SHP77 (cell line): ENCODE measurements at regions not wholly inside any gene's neighbourhood (a gene's known extent, or its start where the extent isn't known, plus 50 kb on each side); places are given as distances from the start of the nearest gene placed in this dataset.

Experiments used
- DNase-seq, 2 experiments: peaks; one replicate each; lab custom pipeline; 2025; lab: John Stamatoyannopoulos, UW

DNA sequence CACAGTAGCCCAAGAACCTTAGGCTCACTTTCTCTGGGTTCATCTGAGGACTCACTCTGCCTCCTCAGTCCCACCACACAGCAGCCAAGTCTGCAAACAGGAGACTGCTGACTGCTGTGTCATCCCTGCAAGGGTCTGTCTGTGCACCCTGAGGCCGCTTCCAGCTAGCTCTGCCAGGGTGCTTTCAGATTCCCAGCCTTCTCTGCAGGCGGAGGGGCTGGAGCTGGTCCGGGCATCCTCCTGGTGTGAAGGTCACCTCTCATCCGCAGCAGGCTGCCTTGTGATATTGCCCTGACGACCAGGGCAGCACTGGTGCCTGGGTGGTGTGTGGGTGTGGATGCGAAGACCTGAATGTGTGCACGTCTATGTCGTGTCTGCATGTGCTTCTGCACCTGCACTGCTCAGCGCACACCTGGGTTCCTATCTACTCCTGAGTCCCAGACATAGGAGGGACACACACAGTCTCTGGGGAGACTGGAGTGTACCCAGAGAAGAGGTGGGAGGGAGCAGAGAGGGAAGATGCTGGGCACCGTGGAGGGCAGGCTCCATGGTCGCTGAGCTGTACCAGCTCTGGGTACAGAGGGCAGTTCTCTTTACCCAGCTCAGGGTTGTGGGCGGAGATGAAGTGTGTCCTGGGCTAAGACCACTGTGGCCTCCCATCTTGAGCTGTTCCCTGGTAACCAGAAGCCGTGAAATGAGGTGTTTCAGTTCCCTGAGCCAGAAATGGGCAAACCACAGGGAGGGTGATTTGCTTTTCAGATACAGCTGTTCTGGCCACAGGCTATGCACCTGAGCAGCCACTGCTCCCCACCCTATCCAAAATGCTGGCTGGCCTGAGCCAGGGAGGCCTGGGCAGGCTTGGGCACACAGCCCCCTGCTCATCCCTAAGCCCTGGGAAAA is 160.9 kb upstream of the CSF3R start:
- DNase-seq: no peak

GRCh38 chr1:36642802-36643201 is 160.1 kb upstream of the CSF3R start:
- no peak for DNase-seq

GRCh38 chr1:36641776-36642175 is 159.1 kb upstream of the CSF3R start:
- no peak for DNase-seq

DNA sequence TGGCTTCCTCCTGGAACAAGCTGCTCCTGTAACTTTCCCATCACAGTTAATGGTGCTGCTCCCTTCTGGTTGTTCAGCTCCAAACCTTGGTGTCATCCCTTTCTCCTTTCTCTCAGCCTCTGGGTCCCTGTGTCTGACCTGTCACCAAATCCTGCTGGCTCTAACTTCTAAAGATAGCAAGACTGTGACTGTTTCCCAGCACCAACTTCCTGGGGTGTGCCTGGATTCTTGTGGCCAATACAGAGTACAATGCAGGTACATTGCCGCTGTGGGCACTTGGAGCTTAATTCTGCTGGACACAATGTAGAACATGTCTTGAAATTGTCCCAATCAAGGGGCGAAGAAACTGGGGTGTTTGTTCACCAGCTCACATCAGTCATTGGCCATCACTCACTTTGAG is 156.7 kb upstream of the CSF3R start:
- DNase-seq: no peak

DNA sequence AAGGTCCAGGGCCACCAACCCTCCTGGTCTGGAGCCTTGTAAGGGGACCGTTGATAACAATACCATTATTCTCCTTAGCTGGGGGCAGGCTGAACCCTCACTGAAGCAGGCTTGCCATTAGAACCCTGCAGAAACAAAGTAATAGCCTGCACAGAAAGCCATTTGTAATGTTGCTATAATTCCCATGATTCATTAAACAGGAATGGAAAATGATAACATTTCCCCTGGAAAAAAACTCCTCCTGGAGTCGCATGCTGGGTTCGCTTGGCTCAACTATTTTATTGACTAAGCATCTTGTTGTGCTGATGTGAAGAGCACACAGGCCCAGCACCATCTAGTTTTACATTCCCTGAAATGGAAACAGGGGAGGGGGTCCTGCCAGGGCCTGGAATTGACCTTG is 155.6 kb upstream of the CSF3R start:
- no peak for DNase-seq

DNA sequence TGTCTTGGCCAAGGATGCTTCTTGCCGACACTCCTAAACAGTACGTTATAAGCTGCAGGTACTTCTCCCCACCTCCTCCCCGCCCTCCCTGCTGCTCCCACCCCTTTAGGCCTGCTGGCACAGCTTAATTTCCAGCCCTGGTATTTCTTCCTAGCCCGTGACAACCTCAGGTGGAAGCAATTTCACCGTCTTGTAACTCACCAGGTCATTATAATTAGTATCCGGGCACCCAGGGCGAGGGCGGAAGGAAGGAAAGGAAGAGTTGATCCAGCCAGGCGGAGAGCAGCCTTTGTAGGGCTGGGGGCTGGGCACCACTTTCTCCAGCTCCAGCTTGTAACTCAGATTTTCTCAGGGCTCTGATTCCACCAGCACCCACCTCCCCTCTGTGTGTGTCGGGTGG is 153.5 kb upstream of the CSF3R start:
- DNase-seq: no peak

- no peak for DNase-seq
Observed at GRCh38 chr1:36635284-36635683, 152.6 kb upstream of the CSF3R start.

GRCh38 chr1:36628804-36629203 is 146.1 kb upstream of the CSF3R start:
- no peak for DNase-seq

DNA sequence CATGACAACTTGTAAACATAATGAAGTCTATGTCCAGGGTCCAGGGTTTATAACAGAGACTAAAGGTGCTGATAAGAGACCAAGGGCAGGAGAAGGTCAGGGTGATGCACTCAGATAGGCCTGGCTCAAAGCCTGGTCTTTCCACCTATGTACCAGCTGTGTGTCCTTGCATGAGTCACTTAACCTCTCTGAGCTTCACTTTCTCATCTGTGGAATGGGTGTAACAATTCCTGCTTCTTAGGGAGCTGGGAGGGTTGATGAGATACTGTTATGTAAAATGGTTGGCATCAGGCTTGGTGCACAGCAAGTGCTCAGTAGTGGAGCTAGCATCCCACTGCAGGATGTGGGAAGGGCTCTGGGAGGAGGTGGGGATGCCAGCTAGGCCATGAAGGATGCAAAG is 143.7 kb upstream of the CSF3R start:
- DNase-seq: no peak

DNA sequence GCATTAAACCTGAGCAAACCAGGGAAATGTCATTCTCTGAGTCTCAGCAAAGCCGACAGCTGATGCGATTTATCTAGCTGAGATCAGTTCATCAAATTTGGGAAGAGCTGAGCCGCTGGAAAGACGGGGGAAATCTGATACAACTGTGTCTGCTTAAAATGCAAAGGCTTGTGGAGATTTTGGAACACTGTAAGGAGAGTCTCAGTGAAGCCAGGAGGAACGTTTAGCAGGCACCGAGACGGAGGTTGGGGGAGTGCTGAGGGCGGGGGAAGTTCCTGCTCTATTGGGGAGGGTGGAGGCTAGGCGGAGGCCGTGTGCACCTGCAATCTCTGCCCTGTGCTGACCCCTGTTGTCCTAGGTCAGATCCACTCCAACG is 143.2 kb upstream of the CSF3R start:
- no peak for DNase-seq

DNA sequence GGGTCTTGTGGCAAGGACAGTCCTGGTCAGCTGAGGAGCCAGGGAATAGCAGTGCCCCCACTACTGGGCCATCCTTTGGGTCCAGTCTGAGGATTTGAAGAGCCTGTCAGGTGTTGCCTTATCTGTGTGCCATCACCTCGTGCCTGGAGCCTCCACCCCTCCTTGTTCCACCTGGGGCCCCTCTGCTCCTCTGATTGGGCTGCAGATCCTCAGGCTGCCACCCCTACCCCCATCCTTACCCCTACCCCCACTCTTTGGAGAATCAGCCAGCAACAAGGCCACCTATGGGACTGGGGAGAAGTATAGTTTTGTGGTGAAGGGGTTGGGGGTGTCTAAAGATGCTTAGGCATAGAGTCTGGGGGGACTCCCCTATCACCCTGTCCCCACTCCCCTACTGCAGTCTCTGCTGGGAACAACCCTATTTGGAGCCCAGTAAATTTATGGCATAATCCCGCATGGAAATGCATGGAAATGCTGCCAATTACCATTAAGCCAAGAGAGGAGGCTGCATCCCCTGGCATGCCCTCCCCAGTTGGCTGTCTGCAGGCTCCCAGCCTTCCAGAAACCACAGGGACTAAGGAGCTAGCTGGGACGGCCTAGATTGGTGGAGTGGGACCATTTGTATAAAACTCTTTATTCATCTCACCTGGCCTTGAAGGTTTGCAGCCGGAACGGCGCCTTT is 142.7 kb upstream of the CSF3R start:
- no peak for DNase-seq

GRCh38 chr1:36624466-36624865 is 141.8 kb upstream of the CSF3R start:
- no peak for DNase-seq

DNA sequence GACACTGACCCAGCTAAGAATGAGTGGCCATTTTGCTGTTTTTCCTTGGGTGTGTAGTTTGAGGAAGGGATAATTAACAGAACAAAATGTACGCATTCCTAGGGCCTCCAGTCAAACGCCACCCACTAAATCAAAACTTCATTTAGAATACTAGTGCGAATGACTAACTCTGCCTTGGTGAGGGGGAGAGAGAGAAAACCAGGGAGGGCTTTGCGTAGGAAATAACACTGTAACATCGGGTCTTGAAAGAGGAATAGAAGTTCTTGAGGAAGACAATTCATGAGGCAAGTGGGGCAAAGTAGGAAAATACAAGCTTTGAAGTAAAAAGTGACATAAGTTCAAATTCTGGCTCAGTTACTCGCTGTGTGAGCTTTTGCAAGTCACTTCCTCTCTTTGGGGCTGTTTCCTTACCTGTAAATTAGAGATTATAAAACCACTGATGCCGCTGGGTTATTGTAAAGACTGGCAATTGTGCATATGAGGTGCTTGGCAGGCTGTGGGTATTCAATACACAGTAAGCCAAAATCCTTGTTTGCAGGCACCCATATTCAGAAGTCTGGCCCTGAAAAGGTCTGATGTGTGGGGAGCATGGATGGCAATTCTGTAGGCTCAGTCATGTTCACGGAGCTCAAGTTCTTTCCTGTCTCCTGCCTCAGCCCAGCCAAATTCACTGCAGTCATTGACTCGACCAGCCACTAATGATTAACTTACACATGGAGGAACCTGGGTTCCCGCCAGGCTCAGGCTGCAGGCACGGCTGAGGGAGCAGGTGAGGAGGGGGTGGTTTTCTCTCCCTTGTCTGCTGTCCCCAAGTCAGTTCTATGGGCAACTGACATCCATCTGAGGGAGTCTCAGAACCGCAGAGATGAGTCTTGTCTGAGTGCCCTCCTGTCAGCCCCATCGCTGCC is 140.3 kb upstream of the CSF3R start:
- no peak for DNase-seq

DNA sequence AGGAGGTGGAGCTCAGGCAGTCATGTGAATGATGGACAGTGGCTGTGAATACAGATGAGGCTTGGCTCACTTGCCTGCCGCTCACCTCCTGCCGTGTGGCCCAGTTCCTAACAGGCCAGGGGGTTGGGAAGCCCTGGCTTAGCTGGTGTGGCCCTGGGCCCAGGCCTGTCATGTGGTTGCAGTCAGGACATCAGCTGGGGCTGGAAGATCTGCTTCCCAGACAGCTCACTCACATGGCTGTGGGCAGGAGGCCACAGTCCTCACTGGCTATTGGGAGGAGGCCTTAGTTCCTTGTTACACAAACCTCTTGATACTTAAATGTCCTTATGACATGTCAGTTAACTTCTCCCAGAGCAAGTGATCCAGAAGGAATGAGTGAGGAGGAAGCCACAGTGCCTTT is 138.8 kb upstream of the CSF3R start:
- no peak for DNase-seq

DNA sequence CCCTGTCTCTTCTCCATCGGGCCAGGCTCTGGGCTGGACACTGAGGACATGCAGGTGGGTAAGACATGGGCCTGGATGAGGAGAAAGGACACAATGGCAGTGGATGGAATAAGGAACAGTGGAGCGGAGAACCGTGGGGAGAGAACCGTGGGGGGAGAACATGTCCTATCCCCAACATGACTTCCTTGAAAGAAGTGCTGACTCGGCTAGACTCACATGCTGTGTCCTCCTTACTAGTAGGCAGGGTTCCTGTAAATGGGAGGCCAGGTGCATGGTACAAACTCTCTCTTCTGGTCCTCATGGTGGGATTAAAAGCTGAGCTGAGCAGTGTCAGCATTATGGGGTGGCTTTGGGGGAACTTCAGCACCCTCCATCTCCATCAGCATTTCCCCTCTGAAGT is 137.4 kb upstream of the CSF3R start:
- no peak for DNase-seq

GRCh38 chr1:36614991-36615390 is 132.3 kb upstream of the CSF3R start:
- no peak for DNase-seq

DNA sequence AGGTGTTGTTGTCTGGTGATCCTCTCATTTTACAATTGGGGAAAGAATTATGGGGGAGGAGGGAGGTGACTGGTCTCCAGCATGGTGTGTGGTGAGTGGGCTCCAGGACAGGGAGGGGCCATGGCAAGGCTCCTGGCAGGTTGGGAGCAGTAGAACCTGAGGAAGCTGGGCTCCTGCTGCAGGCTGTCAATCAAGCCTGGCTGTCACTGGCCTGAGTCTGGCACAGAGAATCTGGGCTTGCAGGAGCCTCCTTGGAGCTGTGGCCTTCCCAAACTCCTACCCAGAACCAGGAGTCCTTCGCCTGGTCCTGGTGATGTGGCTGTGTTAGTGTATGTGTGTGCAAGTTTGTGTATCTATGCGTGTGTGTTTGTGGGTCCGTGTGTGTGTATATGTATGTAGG is 131.9 kb upstream of the CSF3R start:
- DNase-seq: no peak

DNA sequence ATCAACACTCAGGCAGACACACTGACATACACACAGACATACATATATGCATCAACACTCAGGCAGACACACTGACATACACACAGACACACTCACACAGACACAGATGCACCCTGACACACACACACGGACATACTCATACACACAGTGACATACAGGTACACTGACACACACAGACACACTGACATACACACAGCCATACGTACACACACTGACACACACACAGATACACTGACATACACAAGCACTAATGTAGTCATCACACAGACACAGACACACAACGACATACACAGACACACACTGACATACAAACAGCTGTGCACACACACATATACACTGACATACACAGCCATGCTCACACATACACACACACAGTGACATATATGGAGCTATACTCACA is 131.0 kb upstream of the CSF3R start:
- no peak for DNase-seq

DNA sequence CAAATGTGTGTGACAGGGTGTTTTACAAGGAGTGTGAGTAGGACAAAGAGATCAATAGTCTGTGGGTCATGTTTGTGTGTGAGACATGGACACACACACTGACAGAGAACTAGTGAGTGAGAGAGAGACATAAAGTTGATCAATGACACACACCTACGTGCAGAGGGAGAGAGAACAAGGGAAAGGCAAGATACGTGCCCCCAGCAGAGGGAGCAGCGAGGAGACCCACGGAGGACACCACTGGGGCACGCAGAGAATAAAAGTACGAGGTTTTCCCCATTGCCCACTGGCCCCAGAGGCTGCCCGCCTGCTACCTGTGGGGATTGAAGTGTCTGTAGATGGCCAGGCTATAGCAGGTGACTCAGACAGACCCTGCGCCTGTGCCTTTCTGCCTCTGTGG is 130.2 kb upstream of the CSF3R start:
- DNase-seq: no peak

- DNase-seq: no peak
Observed at GRCh38 chr1:36612121-36612520, 129.4 kb upstream of the CSF3R start.

- peak; percentile 42 to 55 for DNase-seq
Observed at GRCh38 chr1:36609241-36610027, 126.7 kb upstream of the CSF3R start.

DNA sequence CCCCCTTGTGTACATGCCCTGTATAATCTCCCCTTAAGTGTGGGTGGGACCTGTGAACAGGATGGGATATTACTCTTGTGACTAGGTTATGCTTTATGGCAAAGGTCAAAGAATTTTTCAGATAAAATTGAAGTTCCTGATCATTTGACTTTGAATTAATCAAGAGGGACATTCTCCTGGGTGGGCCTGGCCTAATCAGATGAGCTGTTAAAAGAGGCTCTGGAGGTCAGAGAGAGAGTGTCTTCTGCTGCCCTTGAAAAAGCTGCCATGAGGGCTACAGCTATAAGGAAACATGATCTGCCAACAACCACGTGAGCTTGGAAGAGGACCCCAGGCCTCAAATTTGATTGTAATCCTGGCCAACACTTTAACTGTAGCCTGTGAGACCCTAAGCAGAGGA is 125.6 kb upstream of the CSF3R start:
- DNase-seq: no peak
